GM19328 (cell line): ENCODE measurements at regions not wholly inside any gene's neighbourhood (a gene's known extent, or its start where the extent isn't known, plus 50 kb on each side); places are given as distances from the start of the nearest gene placed in this dataset.
"Not testable (repeated sequence)": the region's sequence is repeated elsewhere in the genome, so short reads cannot be mapped to it uniquely, and the experiment has no call there.

Experiments used
- ATAC-seq: cut with Tn5 transposase; IDR thresholded peaks from one replicate; pipeline ENCODE4 v1.9.1; 2021; ENCODE audit warnings: mild to moderate bottlenecking, moderate library complexity; ENCODE audit not compliant: unreplicated experiment

DNA sequence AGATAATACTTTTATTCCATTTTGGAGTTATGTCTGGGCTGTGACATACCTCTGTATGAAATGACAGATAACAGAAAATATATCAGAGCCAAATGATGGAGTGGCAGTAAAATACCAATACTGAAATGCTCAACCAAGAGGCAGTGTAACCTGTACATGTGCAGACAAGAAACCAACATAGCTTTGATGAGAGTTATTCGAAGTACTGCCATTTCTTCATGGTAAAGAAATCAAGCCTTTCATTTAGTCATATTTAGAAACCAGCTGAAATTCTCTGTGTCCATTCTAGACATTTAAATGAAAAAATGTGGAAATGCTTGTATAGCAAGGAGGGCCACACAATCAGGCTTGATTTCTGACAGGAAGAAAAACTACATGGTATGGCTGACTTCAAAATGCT lies 127.1 kb upstream of the PTPRZ1 start:
- ATAC-seq, result no peak

DNA sequence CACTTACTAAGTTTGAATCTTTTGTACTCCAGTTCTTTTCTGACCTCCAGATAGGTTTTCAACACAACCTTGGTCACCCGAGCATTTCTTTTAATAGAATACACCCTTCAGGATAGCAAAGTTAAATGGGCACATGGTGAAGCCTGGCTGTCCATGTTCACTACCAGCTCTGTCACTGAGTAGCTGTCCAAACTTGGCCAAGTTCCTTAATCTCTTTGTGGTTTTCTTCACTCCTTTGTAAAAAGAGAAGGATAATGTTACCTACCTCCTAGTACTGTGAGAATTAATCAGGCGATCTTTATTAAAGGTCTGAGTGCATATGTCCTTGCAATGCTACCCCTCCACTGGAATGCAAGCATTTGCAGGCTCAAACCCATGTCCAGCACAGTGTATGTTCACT lies 128.1 kb upstream of the PTPRZ1 start:
- no peak for ATAC-seq

DNA sequence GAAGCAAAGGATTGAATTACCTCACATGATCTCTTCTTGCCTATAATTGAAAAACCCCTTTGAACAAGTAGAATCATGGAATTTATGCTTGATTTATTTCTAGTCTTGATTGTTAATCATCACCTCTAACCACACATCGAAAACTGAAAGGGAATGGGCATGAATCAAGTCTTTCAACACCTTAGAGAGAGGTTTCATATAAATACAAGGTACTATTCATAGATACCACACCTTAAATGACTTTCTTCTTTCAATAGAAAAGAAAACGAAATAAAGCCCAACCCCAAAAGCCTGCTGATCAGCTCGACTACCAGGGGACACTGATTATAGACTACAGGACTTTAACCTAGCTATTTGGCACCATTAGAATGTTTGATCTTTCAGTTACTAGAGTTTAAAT lies 128.6 kb upstream of the PTPRZ1 start:
- ATAC-seq, result no peak

DNA sequence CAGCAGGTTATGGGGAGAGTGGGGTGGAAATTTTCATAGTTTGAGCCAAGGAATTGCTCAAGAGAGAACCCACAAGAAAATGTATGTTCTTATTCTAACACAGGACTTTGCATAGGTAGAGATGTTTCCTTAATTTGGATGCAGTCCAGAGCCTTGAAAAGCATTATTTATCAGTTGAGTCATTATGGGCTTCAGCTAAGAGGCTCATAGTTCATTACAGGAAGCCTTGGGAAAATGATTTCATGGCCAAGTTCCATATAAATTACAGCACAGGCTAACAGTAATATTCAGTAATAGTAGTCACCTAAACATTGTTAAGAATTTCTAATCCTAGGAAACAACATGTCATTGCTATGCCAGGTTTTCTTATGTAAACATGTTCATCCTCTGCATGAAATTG lies 131.1 kb upstream of the PTPRZ1 start:
- ATAC-seq, result no peak

DNA sequence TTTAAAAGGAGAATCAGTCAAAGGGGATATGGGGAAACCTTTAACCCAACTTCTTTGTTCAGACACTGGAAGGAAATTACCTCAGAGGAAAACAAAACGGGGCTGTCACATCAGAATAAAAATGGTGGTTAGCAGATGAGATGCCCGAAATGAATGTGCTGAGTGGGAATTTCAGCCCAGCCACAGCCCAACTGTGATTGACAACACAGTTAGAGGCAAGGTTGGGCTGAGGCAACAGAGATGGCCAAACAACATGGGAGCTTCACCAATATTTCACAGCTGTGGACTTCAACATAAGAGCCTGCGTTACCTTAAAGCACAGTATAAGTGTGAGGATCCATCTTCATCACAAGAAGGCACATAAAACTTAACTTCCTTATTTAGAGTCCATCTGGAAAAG lies 133.5 kb upstream of the PTPRZ1 start:
- no peak for ATAC-seq

DNA sequence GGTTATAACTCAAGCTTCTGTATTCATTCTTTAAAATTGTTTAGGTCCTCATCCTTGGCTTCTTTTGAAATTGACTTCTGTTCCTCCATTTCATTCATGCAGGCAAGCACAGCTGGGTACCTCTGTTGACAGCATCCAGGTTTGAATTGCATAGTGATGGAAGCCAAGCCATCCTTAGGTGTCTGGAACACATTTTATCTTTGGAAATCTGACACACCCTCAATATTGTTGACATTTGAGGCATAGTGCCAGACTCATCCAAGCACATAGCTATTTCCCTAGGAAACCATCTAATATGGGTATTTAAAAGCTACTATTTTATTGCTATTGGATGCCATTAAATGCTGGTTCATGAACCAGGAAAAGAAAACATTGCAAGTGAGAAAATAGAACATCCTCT lies 142.1 kb upstream of the PTPRZ1 start:
- ATAC-seq, result no peak

DNA sequence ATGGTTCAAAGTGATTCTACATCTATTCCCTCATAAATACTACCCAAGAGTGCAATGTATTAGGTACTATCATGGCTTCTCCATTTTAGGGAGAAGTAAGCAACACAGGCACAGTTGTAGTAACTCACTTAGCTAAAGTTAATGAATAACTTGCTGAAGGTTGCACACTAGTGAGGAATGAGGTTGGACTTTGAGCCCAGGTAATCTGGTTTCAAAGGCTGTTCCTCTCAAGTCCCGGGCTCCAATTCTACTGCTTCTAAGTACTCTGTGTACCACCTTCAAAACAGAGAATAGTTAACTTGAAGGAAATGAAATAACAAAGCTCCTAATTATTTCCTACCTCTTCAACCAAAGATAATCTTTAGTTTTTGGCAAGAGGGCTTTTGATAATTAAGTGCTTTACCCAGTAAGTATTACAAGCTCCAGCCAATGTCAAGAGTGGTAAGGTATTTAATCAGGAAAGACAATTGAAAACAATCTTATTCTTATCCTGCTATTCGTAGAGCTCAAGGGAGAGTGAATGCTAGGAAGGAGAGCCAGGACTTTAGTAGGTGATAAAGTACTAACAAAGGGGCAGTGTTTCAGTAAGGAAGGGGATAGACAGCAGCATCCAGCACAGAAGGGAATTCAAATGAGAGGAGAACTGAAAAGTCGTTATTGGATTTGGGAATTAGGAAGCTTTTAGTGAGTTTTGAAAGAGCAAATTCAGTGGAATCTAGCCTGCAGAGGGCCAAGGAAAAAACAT lies 158.2 kb upstream of the PTPRZ1 start:
- no peak for ATAC-seq

DNA sequence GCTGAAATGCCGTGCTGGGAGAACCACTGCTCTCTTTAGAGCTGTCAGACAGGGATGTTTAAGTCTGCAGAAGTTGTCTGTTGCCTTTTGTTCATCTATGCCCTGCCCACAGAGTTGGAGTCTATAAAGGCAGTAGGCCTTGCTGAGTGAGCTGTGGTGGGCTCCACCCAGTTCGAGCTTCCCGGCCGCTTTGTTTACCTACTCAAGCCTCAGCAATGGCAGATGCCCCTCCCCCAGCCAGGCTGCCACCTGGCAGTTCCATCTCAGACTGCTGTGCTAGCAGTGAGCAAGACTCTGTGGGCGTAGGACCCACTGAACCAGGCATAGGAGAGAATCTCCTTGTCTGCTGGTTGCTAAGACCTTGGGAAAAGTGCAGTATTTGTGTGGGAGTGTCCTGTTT lies 160.0 kb upstream of the PTPRZ1 start:
- not testable (repeated sequence) for ATAC-seq

DNA sequence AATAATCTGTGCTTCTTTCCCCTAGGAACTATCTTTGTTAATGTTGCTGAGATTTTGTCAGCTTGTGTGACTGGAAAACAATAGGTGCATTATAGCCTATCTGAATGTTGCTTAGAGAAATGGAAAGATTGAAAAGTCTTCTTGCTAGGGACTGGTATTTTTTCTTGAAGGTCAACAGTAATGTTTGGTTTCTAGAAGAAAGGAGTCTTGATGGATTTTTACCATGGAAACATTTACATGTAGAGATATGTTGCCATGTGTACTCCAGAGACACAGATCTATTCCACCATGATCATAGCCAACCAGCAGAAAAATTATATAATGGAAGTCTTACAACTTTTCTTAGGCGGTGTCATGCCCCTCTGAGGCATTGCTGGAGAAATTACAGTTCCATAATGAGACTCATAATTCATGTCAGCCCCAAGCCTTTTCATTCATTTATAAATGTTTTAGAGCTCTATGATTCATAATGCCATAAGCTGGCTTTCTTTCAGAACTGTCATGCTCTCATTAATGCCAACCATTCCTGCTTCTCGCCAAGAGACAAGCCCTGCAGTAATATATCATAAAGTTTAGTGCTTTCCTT lies 175.1 kb upstream of the PTPRZ1 start:
- no peak for ATAC-seq

DNA sequence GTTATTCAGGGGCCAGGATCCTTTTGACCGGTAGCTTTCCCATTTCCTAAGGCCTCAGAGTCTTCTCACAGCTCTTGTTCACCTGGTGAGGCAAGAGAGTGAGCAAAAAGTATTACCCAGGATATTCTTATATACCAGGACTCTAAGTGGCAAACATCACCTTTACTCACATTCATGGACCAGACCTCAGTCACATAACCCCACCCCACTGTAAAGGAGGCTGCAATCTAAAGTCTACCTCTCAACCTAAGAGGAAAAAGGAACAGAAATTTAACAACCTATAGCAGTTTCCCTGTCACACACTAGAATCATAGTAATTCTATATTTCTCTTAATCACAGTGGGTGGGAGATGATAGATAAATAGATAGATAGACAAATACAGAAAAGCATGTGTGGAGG lies 176.0 kb upstream of the PTPRZ1 start:
- no peak for ATAC-seq

DNA sequence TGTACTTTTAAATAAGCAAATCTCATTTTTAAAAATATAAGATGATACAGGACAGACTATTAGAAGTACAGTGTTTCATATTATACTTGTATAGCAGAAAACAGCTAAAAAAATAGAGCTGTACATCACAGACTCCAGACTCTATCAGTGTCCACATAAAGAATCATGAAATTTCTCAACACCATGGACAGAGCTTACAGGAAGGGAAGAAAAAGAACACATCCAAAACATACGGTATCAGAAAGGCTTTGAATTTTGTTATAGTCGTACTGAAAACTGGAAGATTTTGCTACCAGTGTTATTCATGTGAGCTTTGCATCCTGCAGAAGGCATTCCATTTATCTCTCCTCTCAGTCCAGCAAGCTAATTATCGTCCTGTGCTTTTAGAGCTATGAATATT lies 183.2 kb upstream of the PTPRZ1 start:
- ATAC-seq, result no peak

DNA sequence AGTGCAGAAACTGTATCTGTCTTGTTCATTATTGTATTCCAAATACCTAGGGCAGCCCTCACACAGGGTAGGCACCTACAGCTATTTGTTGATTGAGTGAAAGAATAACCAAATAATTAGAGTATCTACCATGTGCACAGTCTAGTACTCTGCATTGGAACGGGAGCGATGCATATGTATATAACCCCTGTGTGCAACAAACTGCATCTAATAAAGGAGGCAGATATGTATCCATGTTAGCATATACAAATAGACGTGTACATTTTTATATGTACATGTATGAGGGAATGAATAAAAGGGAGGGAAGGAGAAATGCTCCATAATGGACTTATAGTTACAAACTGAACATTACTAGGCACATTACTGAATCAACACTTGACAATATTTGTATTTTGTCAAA lies 191.3 kb upstream of the PTPRZ1 start:
- ATAC-seq, result no peak

DNA sequence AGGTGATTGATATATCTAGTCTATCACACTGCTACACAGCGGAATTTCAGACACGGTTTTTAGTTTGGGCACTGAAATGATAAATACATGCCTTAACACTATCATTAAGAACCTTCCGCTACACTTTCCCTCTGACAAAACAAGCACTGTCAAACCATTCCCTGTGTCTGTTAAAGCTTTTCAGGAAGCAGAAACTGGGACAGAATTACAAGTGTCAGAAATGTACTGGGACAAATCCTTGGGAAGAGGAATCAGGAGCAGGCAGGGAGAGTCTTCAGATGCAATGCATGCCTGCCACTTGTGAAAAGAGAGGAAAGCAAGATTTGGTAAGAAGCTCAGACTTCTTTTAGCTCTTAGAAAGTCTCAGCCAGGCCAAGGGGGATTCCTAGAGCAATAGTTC lies 196.8 kb upstream of the PTPRZ1 start:
- ATAC-seq, result no peak

DNA sequence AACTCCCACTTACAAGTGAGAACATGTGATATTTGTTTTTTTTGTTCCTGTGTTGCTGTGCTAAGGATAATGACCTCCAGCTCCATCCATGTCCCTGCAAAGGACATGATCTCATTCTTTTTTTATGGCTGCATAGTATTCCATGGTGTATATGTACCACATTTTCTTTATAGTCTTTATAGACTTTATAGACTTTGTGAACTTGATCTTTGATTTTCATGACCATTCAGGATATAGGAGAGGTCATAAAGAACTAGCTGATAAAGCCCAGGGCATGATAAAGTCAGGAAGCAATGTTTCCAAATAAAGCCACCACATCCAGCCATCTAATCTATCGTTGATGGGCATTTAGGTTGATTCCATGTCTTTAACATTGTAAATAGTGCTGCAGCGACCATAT lies 198.5 kb upstream of the PTPRZ1 start:
- ATAC-seq, result not testable (repeated sequence)

DNA sequence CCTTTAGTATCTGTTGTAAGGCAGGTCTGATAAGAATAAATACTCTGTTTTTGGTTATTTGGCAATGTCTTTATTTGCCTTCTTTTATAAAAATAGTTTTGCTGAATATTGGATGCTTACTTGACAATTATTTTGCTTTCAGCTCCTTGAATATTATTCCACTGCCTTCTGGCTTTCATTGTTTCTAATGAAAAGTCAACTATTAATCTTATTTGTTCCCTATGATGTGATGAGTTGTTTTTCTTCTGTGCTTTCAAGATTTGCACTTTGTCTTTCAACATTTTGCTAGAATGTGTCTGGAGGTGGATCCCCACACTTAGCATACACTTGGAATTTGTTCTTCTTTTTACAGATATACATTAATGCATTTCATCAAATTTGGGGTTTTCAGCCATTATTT lies 203.8 kb upstream of the PTPRZ1 start:
- no peak for ATAC-seq

DNA sequence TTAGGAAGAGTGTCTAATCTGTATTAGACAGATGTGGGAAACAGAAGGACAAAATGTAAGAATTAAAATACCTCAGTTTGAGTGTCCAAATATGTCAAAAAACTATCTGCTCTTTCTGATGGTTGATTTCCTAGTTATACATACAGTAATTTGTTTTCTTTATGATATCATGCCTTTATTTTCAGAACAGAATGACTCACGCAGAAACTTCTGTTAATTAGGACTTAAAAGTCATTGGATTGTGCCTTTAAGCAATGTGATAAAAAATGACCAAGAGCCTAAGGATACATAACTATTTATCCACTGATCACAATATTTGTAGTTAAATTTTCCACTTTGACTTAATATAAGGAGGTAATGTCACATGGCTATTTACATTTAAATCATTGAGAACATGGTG lies 206.7 kb upstream of the PTPRZ1 start:
- no peak for ATAC-seq

DNA sequence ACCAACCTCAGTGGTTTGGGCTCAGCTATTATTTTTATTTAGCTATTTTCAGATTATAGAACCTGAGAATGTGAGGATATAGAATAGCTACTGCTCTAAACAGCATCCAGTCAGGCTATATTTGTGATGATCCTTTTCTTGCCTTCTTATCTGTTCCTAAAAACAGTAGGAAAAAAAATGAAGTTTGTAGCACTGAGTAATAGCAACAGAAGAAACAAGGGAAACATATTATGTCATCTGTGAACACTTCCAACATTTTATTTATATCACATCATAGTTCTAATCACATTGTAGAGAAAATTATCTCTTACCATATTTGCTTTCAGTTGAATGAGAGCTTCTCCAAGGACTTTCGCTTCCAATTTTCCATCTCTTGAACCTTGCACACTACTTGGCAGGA lies 229.6 kb upstream of the PTPRZ1 start:
- no peak for ATAC-seq

DNA sequence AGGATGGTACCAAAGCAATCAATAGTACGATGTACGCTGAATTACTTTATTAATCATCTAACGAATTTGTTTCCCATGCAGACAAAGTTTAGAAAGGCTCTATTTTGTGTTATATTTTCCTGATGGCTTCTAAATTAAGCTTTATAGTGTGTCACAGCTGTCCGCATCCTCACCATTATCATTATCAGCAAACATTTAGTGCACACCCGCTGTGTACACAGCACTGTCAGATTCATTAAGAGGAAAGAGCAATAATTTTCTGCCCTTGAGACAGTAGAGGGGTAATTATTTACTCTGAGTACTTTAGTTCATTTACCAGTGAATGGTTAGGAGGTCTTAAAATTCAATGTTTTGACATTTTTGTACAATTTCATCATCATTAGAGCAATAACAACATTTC lies 233.3 kb upstream of the PTPRZ1 start:
- no peak for ATAC-seq

DNA sequence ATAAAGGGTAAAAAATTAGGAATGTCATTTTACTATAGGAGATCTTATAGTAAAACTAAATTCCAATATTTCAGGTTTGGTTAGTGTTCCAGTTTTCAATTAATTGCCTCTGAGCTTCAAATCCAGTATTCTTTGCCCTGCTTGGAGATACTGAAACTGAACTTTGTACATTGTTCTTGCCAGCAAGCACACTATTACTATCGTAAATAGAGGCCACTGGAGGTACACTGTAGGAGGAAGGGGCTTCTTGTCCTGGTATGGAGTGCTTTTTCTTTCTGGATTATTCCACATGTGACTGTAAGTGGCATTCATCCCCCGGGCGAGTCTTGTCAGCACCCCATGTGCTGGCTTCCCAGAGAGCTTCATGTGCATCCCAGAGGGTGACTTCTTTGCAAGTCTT lies 234.7 kb upstream of the PTPRZ1 start:
- ATAC-seq, result no peak

DNA sequence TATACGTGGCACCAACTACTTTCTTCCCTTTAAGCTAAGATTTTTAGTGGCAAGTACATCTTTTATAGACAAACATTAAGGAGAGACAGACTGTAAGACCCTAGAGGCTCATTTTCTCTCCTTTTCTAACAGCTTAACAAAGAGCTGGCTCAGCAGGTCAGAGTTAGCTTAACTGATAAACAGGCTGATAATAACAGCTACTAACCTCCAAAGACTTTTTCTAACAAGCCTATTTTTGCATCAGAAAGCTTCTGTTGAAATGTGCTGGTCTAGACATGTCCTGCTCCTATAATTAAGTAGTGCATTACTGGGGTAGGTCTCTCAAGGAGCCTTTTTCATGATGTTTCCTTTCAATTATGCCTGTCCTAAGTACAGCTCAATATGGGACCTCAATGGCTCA lies 238.2 kb upstream of the FAM3C start:
- ATAC-seq, result no peak

DNA sequence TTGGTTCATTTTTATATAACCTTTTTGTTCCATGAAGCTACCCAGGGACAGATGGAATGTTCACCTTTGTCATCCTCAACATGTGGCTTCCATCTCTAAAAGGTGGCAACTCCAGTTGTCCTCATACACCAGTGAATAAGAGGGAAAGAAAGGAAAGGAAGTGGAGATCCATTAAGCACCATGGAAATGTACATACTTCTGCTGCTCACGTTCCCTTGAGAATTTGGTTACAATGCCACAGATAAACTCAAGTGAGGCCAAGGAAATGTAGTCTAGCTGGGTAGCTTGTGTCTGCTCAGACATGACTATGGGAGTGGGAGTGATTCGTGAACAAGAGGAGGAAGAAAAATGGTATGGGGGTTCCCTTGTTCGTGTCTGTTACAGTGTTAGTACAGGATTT lies 237.1 kb upstream of the FAM3C start:
- ATAC-seq, result no peak

DNA sequence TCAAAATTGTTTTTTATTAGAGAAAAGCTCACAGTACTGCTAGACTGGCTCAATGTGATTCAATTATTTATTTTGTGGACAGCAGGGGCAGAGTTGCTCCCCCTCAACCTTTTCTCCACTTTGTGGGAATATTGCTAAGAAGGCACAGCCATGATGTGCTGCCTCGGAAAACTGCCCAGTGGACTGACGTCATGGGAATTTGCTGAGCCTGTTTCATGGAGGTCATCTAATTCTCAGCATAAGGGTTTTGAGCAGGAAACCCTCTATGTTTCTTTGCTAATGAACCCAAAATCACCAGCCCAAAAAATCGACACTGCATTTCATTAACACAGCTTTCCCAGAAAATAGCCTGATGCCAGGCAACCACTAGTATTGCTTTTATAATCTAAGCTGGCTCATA lies 228.8 kb upstream of the FAM3C start:
- ATAC-seq, result no peak
